GM12872 (cell line): ENCODE measurements at regions not wholly inside any gene's neighbourhood (a gene's known extent, or its start where the extent isn't known, plus 50 kb on each side); places are given as distances from the start of the nearest gene placed in this dataset.

Experiments
- TF ChIP-seq, protein P1 (sequence below): IDR thresholded peaks from 3 replicates; pipeline ENCODE4 v1.5.1; 2011; ENCODE audit warnings: low read depth, mild to moderate bottlenecking, low read length, moderate library complexity; ENCODE audit not compliant: insufficient read depth

DNA sequence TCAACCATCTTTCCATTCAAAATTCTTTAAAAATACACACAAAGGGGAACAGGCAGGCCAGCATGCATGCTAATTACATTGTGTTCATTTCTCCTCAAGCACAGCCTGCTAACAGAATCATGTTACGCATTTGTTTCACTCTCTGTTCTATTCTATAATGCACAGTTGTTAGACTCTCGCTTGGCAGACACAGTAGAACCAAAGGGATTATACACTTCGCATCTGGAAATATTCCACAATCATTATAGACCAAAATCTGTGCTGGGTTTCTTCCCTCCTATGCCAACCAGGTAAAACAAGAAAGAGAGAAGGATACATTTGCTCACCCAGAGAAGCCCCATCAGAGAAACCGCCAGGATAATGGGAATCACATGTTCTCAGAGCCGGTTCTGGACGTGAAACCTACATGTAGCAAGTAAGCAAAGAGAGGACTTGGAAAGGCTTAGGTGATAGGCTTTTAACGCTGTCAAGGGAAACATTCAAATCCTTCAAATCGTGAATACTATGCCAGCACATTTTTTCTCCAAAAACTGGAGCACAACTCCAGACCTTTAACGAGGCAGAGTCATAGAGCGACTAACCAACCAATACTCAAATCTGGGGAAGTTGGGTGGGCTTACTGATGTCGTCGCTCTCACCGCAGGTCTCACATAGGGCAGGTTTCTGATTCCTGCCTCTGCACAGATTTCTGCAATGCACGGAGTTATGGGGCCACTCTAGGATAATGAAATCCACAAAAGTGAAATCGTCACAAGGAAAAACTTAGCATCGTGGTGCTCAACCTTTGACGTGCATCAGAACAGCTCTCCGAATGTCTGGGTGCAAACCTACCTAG, 380.5 kb upstream of the AUTS2 start:
- TF ChIP-seq, protein P1, sequence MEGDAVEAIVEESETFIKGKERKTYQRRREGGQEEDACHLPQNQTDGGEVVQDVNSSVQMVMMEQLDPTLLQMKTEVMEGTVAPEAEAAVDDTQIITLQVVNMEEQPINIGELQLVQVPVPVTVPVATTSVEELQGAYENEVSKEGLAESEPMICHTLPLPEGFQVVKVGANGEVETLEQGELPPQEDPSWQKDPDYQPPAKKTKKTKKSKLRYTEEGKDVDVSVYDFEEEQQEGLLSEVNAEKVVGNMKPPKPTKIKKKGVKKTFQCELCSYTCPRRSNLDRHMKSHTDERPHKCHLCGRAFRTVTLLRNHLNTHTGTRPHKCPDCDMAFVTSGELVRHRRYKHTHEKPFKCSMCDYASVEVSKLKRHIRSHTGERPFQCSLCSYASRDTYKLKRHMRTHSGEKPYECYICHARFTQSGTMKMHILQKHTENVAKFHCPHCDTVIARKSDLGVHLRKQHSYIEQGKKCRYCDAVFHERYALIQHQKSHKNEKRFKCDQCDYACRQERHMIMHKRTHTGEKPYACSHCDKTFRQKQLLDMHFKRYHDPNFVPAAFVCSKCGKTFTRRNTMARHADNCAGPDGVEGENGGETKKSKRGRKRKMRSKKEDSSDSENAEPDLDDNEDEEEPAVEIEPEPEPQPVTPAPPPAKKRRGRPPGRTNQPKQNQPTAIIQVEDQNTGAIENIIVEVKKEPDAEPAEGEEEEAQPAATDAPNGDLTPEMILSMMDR, result no peak

DNA sequence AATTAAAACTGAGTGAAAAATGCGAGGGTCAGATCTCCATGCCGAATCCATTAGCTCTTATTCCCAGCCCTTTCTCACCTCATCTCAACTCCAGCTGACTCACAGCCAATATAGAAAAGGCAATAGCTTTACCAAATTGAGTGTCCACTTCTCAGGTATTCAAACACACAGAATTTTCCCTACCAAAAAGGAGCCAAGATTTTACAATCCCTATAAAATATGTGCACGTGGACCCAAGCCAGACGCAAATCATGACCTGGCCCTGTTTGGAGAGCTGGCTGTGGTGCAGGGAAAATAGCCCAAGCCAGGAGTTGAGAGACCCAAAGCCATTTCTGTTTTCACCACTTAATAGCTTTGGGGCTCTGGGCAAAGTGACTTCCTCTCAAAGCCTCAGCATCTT, 379.7 kb upstream of the AUTS2 start:
- TF ChIP-seq, protein P1, result no peak

DNA sequence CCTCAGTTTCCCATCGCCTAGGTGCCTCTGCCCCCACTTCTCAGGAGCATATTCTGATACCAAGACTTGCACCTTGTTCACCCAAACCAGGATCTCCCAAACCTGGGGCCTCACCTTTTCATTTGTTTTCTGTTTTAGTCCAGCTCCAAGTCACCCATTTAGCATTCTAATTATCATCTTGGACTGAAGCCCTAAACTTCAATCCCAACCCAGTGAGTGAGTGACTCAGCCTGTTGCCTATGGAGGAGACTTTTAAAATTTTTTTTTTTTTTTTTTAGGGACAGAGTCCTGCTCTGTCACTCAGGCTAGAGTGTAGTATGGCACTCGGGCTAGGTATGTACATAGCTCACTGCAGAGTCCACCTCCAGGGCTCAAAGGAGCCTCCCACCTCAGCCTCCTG, 378.9 kb upstream of the AUTS2 start:
- TF ChIP-seq, protein P1, result no peak

DNA sequence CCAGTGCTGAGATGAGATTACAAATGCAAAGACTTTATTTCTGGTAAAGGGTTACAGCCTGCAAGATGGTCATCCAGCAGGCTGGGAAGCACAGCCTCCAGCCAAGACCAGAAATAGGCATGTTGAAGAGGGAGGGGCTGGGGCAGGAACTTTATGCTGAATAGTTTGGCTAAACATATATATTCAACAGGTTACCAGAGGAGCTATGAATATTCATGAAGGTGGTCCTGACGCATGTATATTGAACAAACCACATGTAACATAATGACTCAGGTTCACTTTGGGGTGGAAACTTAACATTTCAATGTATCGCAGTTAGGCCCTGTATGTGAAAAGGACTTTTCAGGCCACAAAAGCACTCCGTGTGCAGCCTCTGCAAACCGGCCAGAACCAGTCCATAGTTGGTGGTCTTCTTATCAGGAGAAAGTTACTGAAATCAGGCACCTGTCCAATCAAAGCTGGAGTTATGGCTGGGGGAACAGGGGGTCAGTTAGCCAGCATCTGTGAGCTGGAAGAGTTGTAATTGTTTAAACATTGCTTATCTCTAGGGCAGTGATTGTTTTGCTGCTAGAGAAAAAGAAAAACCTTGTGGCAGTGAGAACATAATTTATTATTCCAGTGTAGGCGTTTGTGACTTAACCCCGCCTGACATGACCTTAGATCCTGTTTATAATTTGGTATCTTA, 372.9 kb upstream of the AUTS2 start:
- TF ChIP-seq, protein P1, result no peak

DNA sequence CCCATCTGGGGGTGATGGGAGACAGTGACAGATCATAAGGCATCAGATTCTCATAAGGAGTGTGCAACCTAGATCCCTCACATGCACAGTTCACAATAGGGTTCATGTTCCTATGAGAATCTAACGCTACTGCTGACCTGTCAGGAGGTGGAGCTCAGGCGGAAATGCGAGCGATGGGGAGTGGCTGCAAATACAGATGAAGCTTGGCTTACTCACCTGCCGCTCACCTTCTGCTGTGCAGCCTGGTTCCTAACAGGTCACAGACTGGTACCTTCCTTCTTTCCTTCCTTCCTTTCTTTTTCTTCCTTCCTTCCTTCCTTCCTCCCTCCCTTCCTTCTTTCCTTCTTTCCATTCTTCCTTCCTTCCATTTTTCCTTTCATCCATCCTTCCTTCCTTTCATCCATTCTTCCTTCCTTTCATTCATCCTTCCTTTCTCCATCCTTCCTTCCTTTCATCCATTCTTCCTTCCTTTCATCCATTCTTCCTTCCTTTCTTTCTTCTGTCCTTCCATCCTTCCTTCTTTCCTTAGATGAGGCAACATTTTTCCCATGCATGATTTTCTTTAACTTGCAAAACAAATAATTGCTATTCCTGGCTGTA, 370.0 kb upstream of the AUTS2 start:
- TF ChIP-seq, protein P1, result no peak

DNA sequence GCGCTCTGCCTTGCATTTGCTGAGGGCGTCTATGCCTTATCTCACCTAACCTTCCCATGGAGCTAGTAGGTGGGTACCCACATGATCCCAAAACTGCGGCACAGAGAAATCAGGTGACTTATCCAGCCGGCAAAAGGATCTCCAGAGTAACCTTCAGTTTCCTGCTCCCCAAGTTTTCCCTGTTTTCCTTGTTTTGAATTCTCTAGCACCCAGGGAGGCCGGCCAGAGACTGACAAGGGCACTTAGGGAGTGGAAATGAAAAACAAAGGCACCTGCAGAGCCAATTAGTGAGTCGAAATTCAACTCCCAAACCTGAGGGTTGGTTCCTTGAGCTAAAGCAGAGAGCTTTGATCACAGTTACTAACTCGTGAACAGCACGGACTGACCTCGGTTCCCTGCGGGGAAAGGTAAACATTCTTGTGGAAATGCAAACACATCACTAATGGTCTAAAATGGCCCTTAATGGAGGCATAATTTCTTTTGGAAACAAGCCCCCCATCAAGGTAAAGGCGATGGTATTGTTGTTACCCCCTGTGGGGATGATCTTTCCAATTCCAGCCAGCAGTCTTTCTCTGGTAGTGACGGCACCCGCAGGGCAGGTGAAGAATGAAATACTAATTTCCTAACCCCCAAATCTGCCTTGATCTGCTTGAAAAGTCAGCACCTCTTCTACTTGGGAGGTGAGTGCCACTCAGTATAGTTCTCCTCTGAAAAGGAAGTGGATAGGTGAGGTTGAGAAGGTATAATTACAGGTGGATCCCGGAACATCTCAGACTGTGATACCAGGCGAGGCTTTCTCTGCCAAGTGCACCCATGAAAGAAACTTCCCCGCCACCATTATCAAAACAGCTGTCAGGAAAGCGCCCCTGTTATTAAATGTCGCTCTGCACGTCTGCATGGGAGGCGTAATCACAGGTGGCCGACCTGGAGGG, 365.6 kb upstream of the AUTS2 start:
- TF ChIP-seq, protein P1, result no peak
